ENCODE measurements at regions not wholly inside any gene's neighbourhood (a gene's known extent, or its start where the extent isn't known, plus 50 kb on each side); places are given as distances from the start of the nearest gene placed in this dataset.
"Not testable (repeated sequence)": the region's sequence is repeated elsewhere in the genome, so short reads cannot be mapped to it uniquely, and the experiment has no call there.

- DNase-seq (ENCODE audit: low read depth) = no peak
Measured at GRCh38 chr5:24264547-24264946, 380.2 kb downstream of the CDH10 start.

GRCh38 chr5:24265306-24265705 is 379.5 kb downstream of the CDH10 start:
- no peak for DNase-seq (ENCODE audit: low read depth)

GRCh38 chr5:24268482-24269056 is 376.2 kb downstream of the CDH10 start:
- DNase-seq (ENCODE audit: low read depth) = no peak

GRCh38 chr5:24271702-24272118 is 373.1 kb downstream of the CDH10 start:
- DNase-seq (ENCODE audit: low read depth) = not testable (repeated sequence)

GRCh38 chr5:24272741-24273140 is 372.0 kb downstream of the CDH10 start:
- DNase-seq (ENCODE audit: low read depth) = no peak

- DNase-seq (ENCODE audit: low read depth) = no peak
Measured at GRCh38 chr5:24280215-24280614, 364.6 kb downstream of the CDH10 start.

- DNase-seq (ENCODE audit: low read depth) = no peak
Measured at GRCh38 chr5:24281818-24282217, 363.0 kb downstream of the CDH10 start.

GRCh38 chr5:24289582-24290335 is 355.0 kb downstream of the CDH10 start:
- no peak for DNase-seq (ENCODE audit: low read depth)

- no peak for DNase-seq (ENCODE audit: low read depth)
Measured at GRCh38 chr5:24290536-24290935, 354.2 kb downstream of the CDH10 start.

- no peak for DNase-seq (ENCODE audit: low read depth)
Measured at GRCh38 chr5:24291916-24292315, 352.9 kb downstream of the CDH10 start.

- DNase-seq (ENCODE audit: low read depth) = no peak
Measured at GRCh38 chr5:24294333-24294732, 350.4 kb downstream of the CDH10 start.

GRCh38 chr5:24314106-24314505 is 330.7 kb downstream of the CDH10 start:
- DNase-seq (ENCODE audit: low read depth) = no peak

GRCh38 chr5:24320643-24321042 is 324.1 kb downstream of the CDH10 start:
- no peak for DNase-seq (ENCODE audit: low read depth)

GRCh38 chr5:24325306-24325832 is 319.4 kb downstream of the CDH10 start:
- no peak for DNase-seq (ENCODE audit: low read depth)

GRCh38 chr5:24331531-24331930 is 313.2 kb downstream of the CDH10 start:
- DNase-seq (ENCODE audit: low read depth) = no peak

- DNase-seq (ENCODE audit: low read depth) = no peak
Measured at GRCh38 chr5:24347158-24347557, 297.6 kb downstream of the CDH10 start.

GRCh38 chr5:24351285-24351684 is 293.5 kb downstream of the CDH10 start:
- DNase-seq (ENCODE audit: low read depth) = no peak

- no peak for DNase-seq (ENCODE audit: low read depth)
Measured at GRCh38 chr5:24353016-24353415, 291.8 kb downstream of the CDH10 start.

- no peak for DNase-seq (ENCODE audit: low read depth)
Measured at GRCh38 chr5:24353611-24354010, 291.2 kb downstream of the CDH10 start.

- no peak for DNase-seq (ENCODE audit: low read depth)
Measured at GRCh38 chr5:24363789-24364481, 280.8 kb downstream of the CDH10 start.

- no peak for DNase-seq (ENCODE audit: low read depth)
Measured at GRCh38 chr5:24364711-24365110, 280.1 kb downstream of the CDH10 start.

GRCh38 chr5:24365406-24365805 is 279.4 kb downstream of the CDH10 start:
- no peak for DNase-seq (ENCODE audit: low read depth)

GRCh38 chr5:24367216-24367615 is 277.6 kb downstream of the CDH10 start:
- no peak for DNase-seq (ENCODE audit: low read depth)
